Sigmoid colon (tissue), 6 donors: ENCODE measurements at regions not wholly inside any gene's neighbourhood (a gene's known extent, or its start where the extent isn't known, plus 50 kb on each side); places are given as distances from the start of the nearest gene placed in this dataset.
"Not testable (repeated sequence)": the region's sequence is repeated elsewhere in the genome, so short reads cannot be mapped to it uniquely, and the experiment has no call there.

Experiments used
- DNase-seq: peaks from one replicate; pipeline ENCODE4 v3.0.0-alpha.2; 2019
- H3K27ac ChIP-seq, 4 donors: fragments of 200-600 bp; sonication (generic); one replicate each; pipeline ENCODE4 v1.5.1; 2016 to 2019; ENCODE audit warnings: mild to moderate bottlenecking in 1 of 4
- H3K27me3 ChIP-seq, 3 donors: fragments of 200-600 bp; sonication (generic); one replicate each; pipeline ENCODE4 v1.5.1; 2019; ENCODE audit warnings: mild to moderate bottlenecking in 1 of 3
- H3K36me3 ChIP-seq, 4 donors: fragments of 200-600 bp; sonication (generic); one replicate each; pipeline ENCODE4 v1.5.1; 2016 to 2019
- H3K4me1 ChIP-seq, 4 donors: fragments of 200-600 bp; sonication (generic); one replicate each; pipeline ENCODE4 v1.5.1; 2017 to 2019
- H3K4me3 ChIP-seq, 4 donors: fragments of 200-600 bp; sonication (generic); one replicate each; pipeline ENCODE4 v1.5.1; 2017 to 2019; ENCODE audit warnings: mild to moderate bottlenecking in 2 of 4, moderate library complexity in 1 of 4
- H3K9me3 ChIP-seq, 4 donors: fragments of 200-600 bp in 3 of 4; sonication (generic) in 3 of 4; one replicate each; pipeline versions ENCODE4 v1.5.1 to v1.6.1; 2013 to 2019
- EP300 ChIP-seq, 4 donors: sonication (generic); formaldehyde crosslinking; IDR thresholded peaks; one replicate each; pipeline ENCODE4 v1.6.1; 2017; ENCODE audit warnings: antibody characterized with exemption in 4 of 4
- POLR2A ChIP-seq, 2 donors: fragments of 450-650 bp; IDR thresholded peaks; one replicate each; pipeline ENCODE4 v1.6.1; 2016; ENCODE audit warnings: antibody characterized with exemption in 2 of 2, mild to moderate bottlenecking in 2 of 2, moderate library complexity in 2 of 2
- POLR2AphosphoS5 ChIP-seq, 4 donors: sonication (generic); formaldehyde crosslinking; IDR thresholded peaks; one replicate each; pipeline ENCODE4 v1.6.1; 2017; ENCODE audit warnings: antibody characterized with exemption in 4 of 4
- WGBS, 2 donors: extraction: QIAGEN DNeasy Blood & Tissue Kit; methylation state at CpG; one replicate each; pipeline ENCODE4 v1.1.7; 2013; 5-methylcytosine and 5-hydroxymethylcytosine counted together
- intact Hi-C: fragments of 100-400 bp; cut with DNase I; formaldehyde crosslinking; loops from one replicate; pipeline ENCODE4 v1.15.1; 2023
- TF ChIP-seq, protein P1 (sequence below), 4 experiments: fragments of 450-650 bp in 3 of 4; fragments of 200-600 bp in 1 of 4; IDR thresholded peaks; one replicate each; pipeline ENCODE4 v1.5.1; 2016 to 2019; ENCODE audit warnings: antibody characterized with exemption in 4 of 4, mild to moderate bottlenecking in 3 of 4, moderate library complexity in 2 of 4
- donor health status: healthy with polysubstance abuse.
- donor health status: healthy.

DNA sequence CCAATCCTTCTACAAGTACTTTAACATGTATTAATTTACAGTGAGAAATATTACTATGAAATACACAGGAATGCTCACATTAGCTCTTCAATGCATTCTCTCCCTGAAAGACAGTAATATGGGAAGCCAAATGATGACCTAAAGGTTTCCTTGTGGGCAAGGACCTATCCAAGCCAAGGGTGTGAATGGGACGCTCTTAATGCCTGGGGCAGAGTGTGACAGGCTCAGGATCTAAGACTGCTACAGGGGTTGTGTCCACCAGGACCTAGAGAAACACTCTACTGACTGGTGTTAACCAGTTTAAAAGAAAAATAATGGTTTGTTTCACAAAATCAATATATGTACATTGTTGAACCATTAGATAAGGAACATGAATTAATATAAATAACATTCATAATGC, 158.7 kb downstream of the FGF1 start:
- H3K27ac ChIP-seq, result no peak overlapping the region
- H3K9me3 ChIP-seq, result no peaks in the 10 kb centered on the region
- WGBS, 2 donors, result 90% methylated on average over 1 of the region's 1 CpG
- H3K36me3 ChIP-seq, result no peaks in the 10 kb centered on the region
- no peaks in the 10 kb centered on the region for H3K27me3 ChIP-seq
- intact Hi-C loops, result no loop called here
- H3K4me1 ChIP-seq, result no peaks in the 10 kb centered on the region
- no peak overlapping the region for H3K4me3 ChIP-seq
- DNase-seq, result no peak
- TF ChIP-seq EP300 (IDR thresholded peaks at IDR 0.05), result no peak
- no peak for TF ChIP-seq POLR2AphosphoS5 (IDR thresholded peaks at IDR 0.05)
- TF ChIP-seq POLR2A (IDR thresholded peaks at IDR 0.05), result no peak
- TF ChIP-seq, protein P1, sequence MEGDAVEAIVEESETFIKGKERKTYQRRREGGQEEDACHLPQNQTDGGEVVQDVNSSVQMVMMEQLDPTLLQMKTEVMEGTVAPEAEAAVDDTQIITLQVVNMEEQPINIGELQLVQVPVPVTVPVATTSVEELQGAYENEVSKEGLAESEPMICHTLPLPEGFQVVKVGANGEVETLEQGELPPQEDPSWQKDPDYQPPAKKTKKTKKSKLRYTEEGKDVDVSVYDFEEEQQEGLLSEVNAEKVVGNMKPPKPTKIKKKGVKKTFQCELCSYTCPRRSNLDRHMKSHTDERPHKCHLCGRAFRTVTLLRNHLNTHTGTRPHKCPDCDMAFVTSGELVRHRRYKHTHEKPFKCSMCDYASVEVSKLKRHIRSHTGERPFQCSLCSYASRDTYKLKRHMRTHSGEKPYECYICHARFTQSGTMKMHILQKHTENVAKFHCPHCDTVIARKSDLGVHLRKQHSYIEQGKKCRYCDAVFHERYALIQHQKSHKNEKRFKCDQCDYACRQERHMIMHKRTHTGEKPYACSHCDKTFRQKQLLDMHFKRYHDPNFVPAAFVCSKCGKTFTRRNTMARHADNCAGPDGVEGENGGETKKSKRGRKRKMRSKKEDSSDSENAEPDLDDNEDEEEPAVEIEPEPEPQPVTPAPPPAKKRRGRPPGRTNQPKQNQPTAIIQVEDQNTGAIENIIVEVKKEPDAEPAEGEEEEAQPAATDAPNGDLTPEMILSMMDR (IDR thresholded peaks at IDR 0.05), result no peak

DNA sequence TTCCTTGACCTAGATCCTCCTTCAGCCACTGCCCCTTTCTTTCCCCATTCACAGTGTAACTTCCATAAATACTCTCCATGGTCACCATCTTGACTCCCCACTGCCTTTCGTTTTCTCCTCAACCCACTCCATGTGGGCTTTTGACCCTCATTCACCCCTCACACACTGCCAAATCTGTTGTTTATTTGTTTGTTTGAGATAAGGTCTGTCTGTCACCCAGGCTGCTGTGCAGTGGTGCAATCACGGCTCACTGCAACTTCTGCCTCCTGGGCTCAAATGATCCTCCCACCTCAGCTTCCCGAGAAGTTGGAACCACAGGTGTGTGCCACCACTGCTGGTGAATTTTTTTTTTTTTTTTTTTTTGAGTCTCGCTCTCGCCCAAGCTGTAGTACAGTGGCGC, 162.9 kb downstream of the FGF1 start:
- Histone ChIP-seq H3K4me3 (no peak overlapping the region), H3K27me3 (no peaks in the 10 kb centered on the region), H3K27ac (no peak overlapping the region), H3K36me3 (no peaks in the 10 kb centered on the region), H3K9me3 (peaks cover 0 to 2% (median 0%) of the 10 kb centered on the region in 4 donors), H3K4me1 (no peaks in the 10 kb centered on the region)
- intact Hi-C loops, result no loop called here
- no peak for TF ChIP-seq POLR2AphosphoS5 (IDR thresholded peaks at IDR 0.05)
- no peak for TF ChIP-seq POLR2A (IDR thresholded peaks at IDR 0.05)
- TF ChIP-seq, protein P1 (IDR thresholded peaks at IDR 0.05), result no peak
- TF ChIP-seq EP300 (IDR thresholded peaks at IDR 0.05), result no peak
- 87 to 96% methylated on average over 6 of the region's 6 CpGs for whole genome bisulfite sequencing, 2 donors
- no peak for DNase-seq

DNA sequence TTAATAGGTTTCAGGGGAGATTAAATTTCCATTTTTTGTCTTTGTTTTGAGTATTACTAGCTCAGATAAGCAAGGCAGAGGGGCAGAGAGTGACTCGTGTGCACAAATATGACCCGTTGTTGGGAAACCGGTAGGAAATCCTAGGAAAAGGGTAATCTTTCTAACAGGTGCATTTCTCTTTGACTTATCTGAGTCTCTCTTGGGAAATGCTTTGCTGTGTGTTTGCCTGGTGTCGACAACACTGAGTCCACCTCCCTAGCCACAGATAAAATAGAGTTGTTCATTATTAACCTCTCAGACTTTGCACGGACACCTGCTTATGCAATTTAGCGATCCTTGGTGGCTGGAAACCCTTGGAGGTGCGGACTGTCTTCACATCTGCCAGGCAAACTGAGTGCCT, 164.2 kb downstream of the FGF1 start:
- no peak overlapping the region for H3K27ac ChIP-seq
- no peaks in the 10 kb centered on the region for H3K4me1 ChIP-seq
- no peak for DNase-seq
- TF ChIP-seq POLR2AphosphoS5 (IDR thresholded peaks at IDR 0.05) (no peak), EP300 (IDR thresholded peaks at IDR 0.05) (no peak), POLR2A (IDR thresholded peaks at IDR 0.05) (no peak)
- TF ChIP-seq, protein P1 (IDR thresholded peaks at IDR 0.05), result no peak
- no peak overlapping the region for H3K4me3 ChIP-seq
- intact Hi-C loops, result no loop called here
- H3K36me3 ChIP-seq, result no peaks in the 10 kb centered on the region
- 65 to 69% methylated on average over 7 of the region's 7 CpGs for WGBS, 2 donors
- peaks cover 0 to 2% (median 0%) of the 10 kb centered on the region in 4 donors for H3K9me3 ChIP-seq
- no peaks in the 10 kb centered on the region for H3K27me3 ChIP-seq

DNA sequence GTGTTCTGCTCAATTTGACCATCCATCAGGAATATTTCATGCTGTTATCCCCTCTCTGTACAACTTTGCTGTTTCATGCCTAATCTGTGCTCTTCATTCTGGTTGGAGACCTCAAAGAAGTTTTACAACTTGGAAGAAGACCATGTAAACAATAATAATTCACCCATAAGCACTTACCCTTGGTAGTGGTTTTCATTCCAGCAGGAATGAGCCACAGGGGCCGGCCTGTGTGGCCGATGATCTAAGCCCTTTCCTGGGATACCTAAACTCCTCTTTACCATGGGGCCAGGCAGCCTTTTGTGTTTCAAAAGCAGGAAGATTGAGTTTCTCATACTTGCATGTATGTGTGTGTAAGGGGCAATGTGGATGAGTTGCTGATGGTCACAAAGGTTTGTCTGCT, 165.0 kb downstream of the FGF1 start:
- intact Hi-C loops, result no loop called here

DNA sequence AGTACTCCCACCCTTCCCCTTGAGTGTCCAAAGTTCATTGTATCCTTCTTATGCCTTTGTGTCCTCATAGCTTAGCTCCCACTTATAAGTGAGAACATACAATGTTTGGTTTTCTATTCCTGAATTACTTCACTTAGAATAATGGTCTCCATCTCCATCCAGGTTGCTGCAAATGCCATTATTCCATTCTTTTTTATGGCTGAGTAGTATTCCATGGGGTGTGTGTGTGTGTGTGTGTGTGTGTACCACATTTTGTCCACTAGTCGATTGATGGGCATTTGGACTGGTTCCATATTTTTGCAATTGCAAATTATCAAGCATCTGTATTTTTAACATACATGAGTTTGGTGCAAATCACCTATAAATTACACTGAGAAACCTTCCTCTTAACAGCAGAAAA, 166.0 kb downstream of the FGF1 start:
- H3K27me3 ChIP-seq, H3K36me3 ChIP-seq, H3K27ac ChIP-seq, H3K9me3 ChIP-seq, intact Hi-C loops, H3K4me1 ChIP-seq, H3K4me3 ChIP-seq, DNase-seq: not testable (repeated sequence)
- WGBS, 2 donors, result 89 to 100% methylated on average over 1 of the region's 1 CpG

More for the DNA sequence above, 165.0 kb downstream of the FGF1 start:
- DNase-seq, result no peak
- no peaks in the 10 kb centered on the region for H3K27me3 ChIP-seq
- no peak overlapping the region for H3K27ac ChIP-seq
- H3K9me3 ChIP-seq, result peaks cover 0 to 2% (median 0%) of the 10 kb centered on the region in 4 donors
- 70 to 84% methylated on average over 2 of the region's 2 CpGs for WGBS, 2 donors
- no peaks in the 10 kb centered on the region for H3K4me1 ChIP-seq
- H3K4me3 ChIP-seq, result no peak overlapping the region
- no peaks in the 10 kb centered on the region for H3K36me3 ChIP-seq
- TF ChIP-seq EP300 (IDR thresholded peaks at IDR 0.05) (no peak), POLR2AphosphoS5 (IDR thresholded peaks at IDR 0.05) (no peak), POLR2A (IDR thresholded peaks at IDR 0.05) (no peak)
- TF ChIP-seq, protein P1 (IDR thresholded peaks at IDR 0.05), result no peak
